PC-9 (cell line): ENCODE measurements at regions not wholly inside any gene's neighbourhood (a gene's known extent, or its start where the extent isn't known, plus 50 kb on each side); places are given as distances from the start of the nearest gene placed in this dataset.

ENCODE experiments used
- BruUV-seq: library from RNA; stranded (reverse); fragments of 400-500 nt; replicated peaks from 2 replicates; lab custom pipeline; 2021; lab: Mats Ljungman, UMichigan
- CTCF ChIA-PET: fragments of 300-600 bp; sonication (Branson Sonifier 250); formaldehyde crosslinking; loops from one replicate; lab custom pipeline; 2022; ENCODE audit warnings: antibody characterized with exemption; lab: Charles Lee
- POLR2A ChIA-PET: fragments of 300-600 bp; sonication (Branson Sonifier 250); formaldehyde crosslinking; loops from one replicate; lab custom pipeline; 2022; ENCODE audit warnings: antibody characterized with exemption; ENCODE audit not compliant: unreplicated experiment; lab: Charles Lee
- DNase-seq, 2 experiments: peaks; one replicate each; pipeline versions ENCODE4 v3.0.0 to v3.0.0-alpha.2; 2015 to 2022; ENCODE audit warnings: mixed read lengths in 1 of 2
- H2AFZ ChIP-seq: fragments of 200-600 bp; sonication (generic); 2 replicates; pipeline ENCODE4 v1.8.1; 2017; ENCODE audit warnings: antibody characterized with exemption
- H3F3A ChIP-seq: fragments of 200-600 bp; sonication (generic); 2 replicates; pipeline ENCODE4 v1.8.1; 2017; ENCODE audit warnings: antibody characterized with exemption, mild to moderate bottlenecking, low read depth; ENCODE audit not compliant: insufficient read depth
- H3K27ac ChIP-seq: fragments of 200-600 bp; sonication (generic); 2 replicates; pipeline ENCODE4 v1.6.1; 2016; ENCODE audit warnings: mixed run types
- H3K27me3 ChIP-seq: fragments of 200-600 bp; sonication (generic); 2 replicates; pipeline ENCODE4 v1.6.1; 2016; ENCODE audit warnings: low read depth, mixed run types; ENCODE audit not compliant: insufficient read depth
- H3K36me3 ChIP-seq: fragments of 200-600 bp; sonication (generic); 2 replicates; pipeline ENCODE4 v1.6.1; 2016; ENCODE audit warnings: low read depth, mixed run types
- H3K4me1 ChIP-seq: fragments of 200-600 bp; sonication (generic); replicated peaks from 2 replicates; pipeline ENCODE4 v1.6.1; 2016; ENCODE audit warnings: mixed run types; ENCODE audit not compliant: insufficient read depth
- H3K4me2 ChIP-seq: fragments of 200-600 bp; sonication (generic); 2 replicates; pipeline ENCODE4 v1.6.1; 2017; ENCODE audit warnings: mixed run types
- H3K4me3 ChIP-seq: fragments of 200-600 bp; sonication (generic); 2 replicates; pipeline ENCODE4 v1.6.1; 2016; ENCODE audit warnings: mixed run types
- H3K79me2 ChIP-seq: fragments of 200-600 bp; sonication (generic); 2 replicates; pipeline ENCODE4 v1.6.1; 2017; ENCODE audit warnings: low read depth, mixed run types
- H3K9me2 ChIP-seq: fragments of 200-600 bp; sonication (generic); 2 replicates; pipeline ENCODE4 v1.8.1; 2017; ENCODE audit warnings: mild to moderate bottlenecking; ENCODE audit not compliant: insufficient read depth
- H3K9me3 ChIP-seq: fragments of 200-600 bp; sonication (generic); 2 replicates; pipeline ENCODE4 v1.8.1; 2016; ENCODE audit warnings: low read depth; ENCODE audit not compliant: insufficient read depth
- H4K20me1 ChIP-seq: fragments of 200-600 bp; sonication (generic); 2 replicates; pipeline ENCODE4 v1.8.1; 2017; ENCODE audit not compliant: insufficient read depth
- EZH2 ChIP-seq: fragments of 200-600 bp; sonication (generic); IDR thresholded peaks from 2 replicates; pipeline ENCODE4 v1.8.0; 2017; ENCODE audit warnings: antibody characterized with exemption, low read depth
- intact Hi-C: fragments of 100-400 bp; cut with micrococcal nuclease; formaldehyde crosslinking; loops from one replicate; pipeline ENCODE4 v1.10.0; 2022; ENCODE audit not compliant: unreplicated experiment
- TF ChIP-seq, protein P1 (sequence below): fragments of 200-600 bp; sonication (generic); conservative IDR thresholded peaks from 2 replicates; pipeline ENCODE4 v1.6.1; 2017; ENCODE audit warnings: mixed run types, antibody characterized with exemption, mild to moderate bottlenecking, moderate library complexity

DNA sequence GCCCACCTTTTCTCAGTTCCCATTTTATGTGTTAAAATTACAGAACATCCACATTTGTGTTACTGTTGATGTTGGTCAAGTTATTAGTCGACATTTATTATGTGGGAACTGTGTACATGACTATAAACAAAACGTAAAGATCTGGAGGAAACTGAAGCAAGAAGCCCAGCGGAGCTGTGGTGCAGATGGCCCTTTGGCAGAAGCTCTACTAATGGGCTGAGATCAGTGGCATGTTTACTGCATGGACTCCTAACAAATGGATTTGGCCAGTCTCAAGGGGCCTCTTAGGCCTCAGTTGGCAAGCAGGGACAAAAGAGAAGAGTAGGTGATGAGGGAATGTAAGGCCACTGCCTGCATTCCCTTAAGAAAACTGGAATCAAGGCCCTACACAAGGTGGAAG, 282.1 kb upstream of the TCF21 start:
- Histone ChIP-seq H3K4me1 (peaks cover 28% of the 10 kb centered on the region), H3F3A (peaks cover 26% of the 10 kb centered on the region), H3K27me3 (no peaks in the 10 kb centered on the region), H3K9me3 (peaks cover 17% of the 10 kb centered on the region; the same call in 1 of the 2 replicates), H3K4me2 (no peak overlapping the region), H4K20me1 (no peaks in the 10 kb centered on the region), H3K9me2 (no peaks in the 10 kb centered on the region), H2AFZ (no peak overlapping the region), H3K27ac (no peak overlapping the region), H3K36me3 (no peaks in the 10 kb centered on the region), H3K4me3 (no peak overlapping the region), H3K79me2 (no peaks in the 10 kb centered on the region)
- POLR2A ChIA-PET: no interaction called here
- BruUV-seq: no TSS peak
- TF ChIP-seq, protein P1, sequence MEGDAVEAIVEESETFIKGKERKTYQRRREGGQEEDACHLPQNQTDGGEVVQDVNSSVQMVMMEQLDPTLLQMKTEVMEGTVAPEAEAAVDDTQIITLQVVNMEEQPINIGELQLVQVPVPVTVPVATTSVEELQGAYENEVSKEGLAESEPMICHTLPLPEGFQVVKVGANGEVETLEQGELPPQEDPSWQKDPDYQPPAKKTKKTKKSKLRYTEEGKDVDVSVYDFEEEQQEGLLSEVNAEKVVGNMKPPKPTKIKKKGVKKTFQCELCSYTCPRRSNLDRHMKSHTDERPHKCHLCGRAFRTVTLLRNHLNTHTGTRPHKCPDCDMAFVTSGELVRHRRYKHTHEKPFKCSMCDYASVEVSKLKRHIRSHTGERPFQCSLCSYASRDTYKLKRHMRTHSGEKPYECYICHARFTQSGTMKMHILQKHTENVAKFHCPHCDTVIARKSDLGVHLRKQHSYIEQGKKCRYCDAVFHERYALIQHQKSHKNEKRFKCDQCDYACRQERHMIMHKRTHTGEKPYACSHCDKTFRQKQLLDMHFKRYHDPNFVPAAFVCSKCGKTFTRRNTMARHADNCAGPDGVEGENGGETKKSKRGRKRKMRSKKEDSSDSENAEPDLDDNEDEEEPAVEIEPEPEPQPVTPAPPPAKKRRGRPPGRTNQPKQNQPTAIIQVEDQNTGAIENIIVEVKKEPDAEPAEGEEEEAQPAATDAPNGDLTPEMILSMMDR: no peak
- TF ChIP-seq EZH2: no peak
- CTCF ChIA-PET: no interaction called here
- no peak for DNase-seq
- intact Hi-C loops: loop anchor here (5.0 kb wide), 1 partner anchor 140 kb away; no protein-coding TSS in a partner anchor

DNA sequence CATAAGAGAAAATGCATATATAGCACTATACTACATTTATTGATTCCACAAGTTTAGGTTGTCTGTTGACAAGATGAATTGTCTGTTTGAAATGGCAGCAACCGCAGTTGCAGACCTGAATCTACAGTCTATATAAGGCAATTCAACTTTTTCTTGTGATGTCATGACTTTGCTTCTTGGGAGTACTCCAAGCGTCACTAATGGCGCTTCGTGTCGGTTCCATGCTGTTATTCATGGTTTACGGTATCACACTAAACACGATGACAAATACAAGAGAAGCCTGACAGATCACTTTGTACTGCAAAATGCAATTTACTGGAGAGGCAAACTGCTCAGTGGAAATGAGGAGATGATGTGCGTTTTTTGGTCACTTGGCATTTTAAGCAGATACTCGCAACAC, 280.3 kb upstream of the TCF21 start:
- POLR2A ChIA-PET: no interaction called here
- peaks cover 28% of the 10 kb centered on the region for H3K4me1 ChIP-seq

GRCh38 chr6:133609415-133610226, 279.3 kb upstream of the TCF21 start:
- intact Hi-C loops: loop anchor here (1.0 to 5.0 kb wide), 2 partner anchors 40 to 138 kb away; no protein-coding TSS in a partner anchor
- peak; percentile 62 to 96 for DNase-seq
- H4K20me1 ChIP-seq: no peaks in the 10 kb centered on the region
- no peaks in the 10 kb centered on the region for H3K79me2 ChIP-seq
- no peaks in the 10 kb centered on the region for H3K27me3 ChIP-seq
- no TSS peak for BruUV-seq
- POLR2A ChIA-PET: interaction anchor here (0.6 to 0.7 kb wide), 3 partner anchors 136 to 960 kb away, joined by 3 to 6 read pairs (median 6); no protein-coding TSS in a partner anchor
- H3K4me3 ChIP-seq: no peak overlapping the region
- peak overlapping the region; percentile 87 for H3K27ac ChIP-seq
- 0 out of 2 replicates have a peak overlapping the region, but pooled peaks have one; percentile 5 for H2AFZ ChIP-seq
- H3K4me1 ChIP-seq: peaks cover 28% of the 10 kb centered on the region
- H3K9me2 ChIP-seq: no peaks in the 10 kb centered on the region
- CTCF ChIA-PET: interaction anchor here (0.7 kb wide), 1 partner anchor 314 kb away, joined by 3 read pairs; no protein-coding TSS in a partner anchor
- H3K9me3 ChIP-seq: peaks cover 17% of the 10 kb centered on the region; the same call in 1 of the 2 replicates
- H3F3A ChIP-seq: peaks cover 26% of the 10 kb centered on the region
- TF ChIP-seq EZH2: no peak
- TF ChIP-seq, protein P1: no peak
- no peaks in the 10 kb centered on the region for H3K36me3 ChIP-seq
- H3K4me2 ChIP-seq: peak overlapping the region; percentile 31

More for the DNA sequence above, 280.3 kb upstream of the TCF21 start:
- Histone ChIP-seq H3K4me2 (no peak overlapping the region), H2AFZ (no peak overlapping the region), H3K79me2 (no peaks in the 10 kb centered on the region), H3K36me3 (no peaks in the 10 kb centered on the region), H3K9me3 (peaks cover 17% of the 10 kb centered on the region; the same call in 1 of the 2 replicates), H3K27ac (peak overlapping the region; percentile 87), H3F3A (peaks cover 26% of the 10 kb centered on the region), H3K4me3 (no peak overlapping the region), H3K9me2 (no peaks in the 10 kb centered on the region), H4K20me1 (no peaks in the 10 kb centered on the region), H3K27me3 (no peaks in the 10 kb centered on the region)
- intact Hi-C loops: loop anchor here (1.0 to 5.0 kb wide), 2 partner anchors 39 to 139 kb away; no protein-coding TSS in a partner anchor
- TF ChIP-seq, protein P1: no peak
- no peak for TF ChIP-seq EZH2
- no peak for DNase-seq
- CTCF ChIA-PET: no interaction called here
- no TSS peak for BruUV-seq
